NCI-H460 (cell line): ENCODE measurements at regions not wholly inside any gene's neighbourhood (a gene's known extent, or its start where the extent isn't known, plus 50 kb on each side); places are given as distances from the start of the nearest gene placed in this dataset.

Experiments
- DNase-seq: peaks from one replicate; pipeline ENCODE4 v3.0.0-alpha.2; 2016; ENCODE audit warnings: low read depth; ENCODE audit errors: extremely low read depth

GRCh38 chr3:31133541-31133940 is 239.1 kb upstream of the GADL1 start:
- no peak for DNase-seq

DNA sequence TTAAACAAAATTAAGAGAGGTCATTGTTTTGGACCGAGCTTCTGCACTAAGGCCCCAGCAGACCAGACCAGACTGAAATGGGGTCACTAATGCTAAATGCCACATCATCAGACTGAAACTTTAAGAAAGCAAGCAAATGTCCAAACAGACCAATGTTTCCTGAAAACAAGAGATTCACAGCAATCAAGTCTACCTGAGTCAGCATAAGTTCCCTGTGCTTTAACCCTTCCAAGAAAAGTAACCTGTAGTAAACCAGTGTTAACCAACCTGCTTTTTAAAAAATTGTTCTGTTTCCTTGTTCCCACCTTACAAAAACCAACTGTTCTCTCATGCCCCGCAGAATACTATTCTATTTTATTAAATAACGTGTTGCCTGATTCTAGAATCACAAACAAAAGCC is 241.1 kb upstream of the GADL1 start:
- no peak for DNase-seq

DNA sequence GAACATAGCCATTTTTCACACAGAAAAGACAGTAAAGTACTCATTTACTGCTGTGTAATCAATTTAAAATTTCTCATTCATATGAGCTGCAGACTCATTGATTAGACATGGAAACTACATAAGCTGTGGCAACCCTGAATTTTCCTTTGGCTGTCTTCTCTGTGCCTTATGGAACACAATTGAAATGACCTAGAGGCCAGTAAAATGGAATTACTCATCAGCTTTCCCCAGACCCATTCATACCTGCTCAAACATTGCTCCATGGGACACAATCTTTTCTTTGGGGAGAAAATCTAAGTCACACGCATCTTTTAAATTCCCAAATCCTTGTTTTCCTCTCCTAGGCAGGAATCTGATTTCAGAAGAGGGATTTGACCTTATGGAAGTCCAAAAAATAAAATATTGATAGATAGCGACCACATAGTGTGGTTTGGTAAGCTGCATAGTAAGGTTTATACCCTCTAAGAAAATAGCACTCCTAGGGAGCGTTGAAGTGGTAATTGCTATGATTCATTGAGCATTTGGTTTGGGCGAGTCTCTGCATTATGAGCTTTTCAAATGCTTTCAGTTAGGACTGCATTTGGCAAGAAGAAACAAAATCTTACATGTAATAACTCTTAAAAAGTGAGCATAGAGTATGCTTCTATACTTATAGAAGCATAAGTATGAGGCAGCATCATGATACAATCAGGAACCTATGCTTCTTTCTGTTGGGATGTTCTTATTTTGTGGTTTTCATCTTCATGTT is 243.4 kb upstream of the GADL1 start:
- no peak for DNase-seq

- no peak for DNase-seq
These were observed 246.0 kb upstream of the GADL1 start for GRCh38 chr3:31140470-31140869.

- DNase-seq, result no peak
These were observed 247.7 kb upstream of the GADL1 start for GRCh38 chr3:31142139-31142538.

DNA sequence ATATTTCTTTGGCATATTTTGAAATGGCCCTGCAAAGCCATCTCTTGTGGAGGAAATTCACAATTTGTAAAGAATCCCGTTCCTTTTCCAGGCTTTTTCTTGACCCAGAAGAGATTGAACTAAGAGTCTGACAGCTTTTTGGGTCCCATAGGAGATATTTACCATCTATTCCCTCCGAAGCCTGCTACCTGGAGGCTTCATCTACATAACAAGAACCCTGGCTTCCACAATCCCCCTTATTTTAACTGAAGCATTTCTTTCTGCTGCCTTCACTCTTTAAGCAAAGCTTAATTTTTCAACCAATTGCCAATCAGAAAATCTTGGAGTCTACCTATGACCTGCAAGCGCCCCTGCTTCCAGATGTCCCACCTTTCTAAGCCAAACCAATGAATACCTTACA is 248.1 kb upstream of the GADL1 start:
- no peak for DNase-seq

DNA sequence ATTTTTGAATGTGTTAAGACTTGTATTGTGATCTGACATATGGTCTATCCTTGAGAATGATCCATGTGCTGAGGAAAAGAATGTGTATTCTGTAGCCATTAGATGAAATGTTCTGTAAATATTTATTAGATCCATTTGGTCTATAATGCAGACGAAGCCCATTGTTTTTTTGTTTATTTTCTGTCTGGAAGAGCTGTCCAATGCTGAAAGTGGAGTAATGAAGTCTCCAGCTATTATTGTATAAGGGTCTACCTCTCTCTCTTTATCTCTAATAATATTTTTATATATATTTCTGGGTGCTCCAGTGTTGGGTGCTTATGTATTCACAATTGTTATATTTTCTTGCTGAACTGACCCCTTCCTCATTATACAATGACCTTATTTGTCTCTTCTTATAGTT is 250.6 kb upstream of the GADL1 start:
- no peak for DNase-seq

- no peak for DNase-seq
These were observed 253.1 kb upstream of the GADL1 start for GRCh38 chr3:31147550-31147949.

DNA sequence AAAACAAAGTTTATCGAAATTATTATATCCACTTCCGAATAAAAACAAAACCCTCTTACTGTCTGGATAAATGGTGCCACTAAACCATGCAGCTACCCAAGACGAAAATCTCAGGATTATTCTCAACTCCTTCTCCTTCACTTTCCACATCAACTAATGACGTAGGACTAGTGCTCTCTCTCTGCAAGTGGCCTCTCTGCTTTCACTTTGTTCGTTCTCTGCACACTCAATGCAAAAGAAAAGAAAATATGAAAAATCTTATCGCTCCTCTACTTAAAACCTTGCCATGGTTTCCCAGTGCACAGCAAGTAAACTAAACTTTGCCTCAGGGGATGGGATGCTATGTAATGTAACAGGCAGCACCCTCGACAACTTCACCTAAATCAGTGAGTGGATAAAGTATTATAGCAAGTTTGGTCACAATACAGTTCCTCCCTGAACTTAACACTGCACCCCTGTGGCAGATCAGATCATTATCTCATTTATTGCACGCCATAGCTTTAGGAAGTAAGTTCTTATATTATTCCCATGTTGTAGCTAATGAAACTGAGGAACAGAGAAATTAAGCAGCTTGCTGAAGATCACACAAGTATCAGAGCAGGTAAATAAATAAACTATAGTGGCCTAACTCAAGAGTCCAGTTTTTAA is 262.7 kb upstream of the GADL1 start:
- no peak for DNase-seq

GRCh38 chr3:31157893-31158620 is 263.6 kb upstream of the GADL1 start:
- no peak for DNase-seq

DNA sequence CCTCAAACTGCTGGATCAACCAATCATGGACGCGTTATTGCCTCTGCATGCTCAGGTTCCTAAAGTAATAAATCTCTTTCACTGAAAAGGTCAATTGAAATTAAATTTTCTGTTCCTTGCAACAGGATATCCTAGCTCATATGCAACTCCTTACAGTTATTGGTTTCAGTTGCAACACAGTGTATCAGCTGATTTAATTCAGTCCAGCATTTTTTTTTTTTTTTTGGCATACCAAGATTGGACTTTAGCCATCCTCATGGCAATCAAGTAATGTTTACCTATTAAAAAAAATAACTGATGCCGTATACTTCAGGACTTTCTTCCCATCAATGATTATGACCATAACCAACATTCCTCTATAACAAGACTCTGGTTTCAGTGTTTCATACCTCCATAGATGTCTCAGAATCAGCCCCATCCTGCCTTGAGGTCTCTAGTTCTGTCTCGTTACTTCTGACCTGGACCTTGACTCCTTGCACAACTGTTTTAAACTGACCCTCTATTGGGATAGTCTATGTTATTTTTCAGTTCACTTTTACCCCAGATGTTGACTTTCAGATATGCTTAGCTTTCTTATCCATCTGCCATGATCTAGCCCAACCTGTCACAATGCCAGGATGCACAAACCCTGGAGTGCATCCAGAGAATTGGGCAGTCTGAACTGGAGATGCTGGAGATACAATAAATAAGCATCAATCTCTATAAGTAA is 265.0 kb upstream of the GADL1 start:
- DNase-seq, result no peak

DNA sequence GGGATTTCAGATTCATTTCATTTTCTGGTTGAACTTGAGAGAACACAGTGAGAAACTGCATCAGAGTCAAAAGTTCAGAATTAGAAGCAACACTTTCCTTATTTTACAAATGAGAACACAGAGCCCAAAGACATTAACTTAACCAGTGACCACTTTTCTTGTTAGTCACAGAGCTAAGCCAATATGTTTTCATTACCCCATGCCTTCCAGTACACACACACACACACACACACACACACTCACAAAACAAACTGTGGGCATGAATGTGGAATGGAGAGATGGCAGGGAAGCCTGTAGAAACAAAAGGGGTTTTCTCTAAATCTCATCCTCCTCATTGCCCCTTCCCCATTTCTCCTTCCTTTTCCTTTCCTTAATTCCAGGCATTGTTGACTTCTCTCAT is 267.4 kb upstream of the GADL1 start:
- no peak for DNase-seq

- no peak for DNase-seq
These were observed 269.9 kb upstream of the GADL1 start for GRCh38 chr3:31164381-31164780.

DNA sequence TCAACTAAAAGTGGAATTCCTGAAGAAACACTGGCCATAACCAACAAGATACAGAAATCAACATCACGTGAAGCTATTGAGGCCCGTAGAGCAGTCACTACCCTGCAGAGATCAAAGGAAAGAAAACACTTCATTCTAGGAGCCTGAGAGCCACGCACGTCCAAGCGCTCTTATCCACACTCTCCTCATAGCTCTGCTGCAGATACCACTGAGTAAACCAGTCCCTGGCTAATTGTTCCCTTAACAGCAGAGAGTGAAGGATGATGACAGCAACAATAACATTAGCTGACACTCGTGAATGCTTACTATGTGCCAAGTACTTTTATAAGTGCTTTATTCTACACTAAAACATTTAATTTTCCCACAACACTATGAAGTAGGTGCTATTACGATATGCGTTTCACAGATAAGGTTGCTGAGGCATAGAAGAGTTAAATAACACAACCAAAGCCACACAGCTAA is 271.0 kb upstream of the GADL1 start:
- DNase-seq, result no peak

GRCh38 chr3:31166249-31166885 is 271.9 kb upstream of the GADL1 start:
- DNase-seq, result no peak

DNA sequence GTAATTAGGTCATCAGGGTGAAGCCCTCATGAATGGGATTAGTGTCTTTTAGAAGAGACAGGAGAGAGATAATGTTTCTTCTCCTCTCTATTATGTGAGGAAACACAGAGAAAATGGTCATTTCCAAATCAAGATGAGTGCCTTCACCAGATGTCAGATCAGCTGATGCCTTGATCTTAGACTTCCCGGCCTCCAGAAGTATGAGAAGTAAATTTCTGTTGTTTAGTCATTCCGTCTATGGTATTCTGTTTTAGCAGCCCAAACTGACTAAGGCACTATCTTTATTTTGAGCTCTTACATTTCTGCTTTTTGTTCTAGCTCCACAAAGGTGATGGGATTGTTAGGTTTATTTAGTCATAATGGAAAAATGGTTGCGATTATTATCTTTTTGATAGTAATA is 273.2 kb upstream of the GADL1 start:
- DNase-seq, result no peak

- no peak for DNase-seq
These were observed 276.6 kb upstream of the GADL1 start for GRCh38 chr3:31170932-31171670.

GRCh38 chr3:31172336-31172735 is 277.9 kb upstream of the GADL1 start:
- DNase-seq, result no peak

DNA sequence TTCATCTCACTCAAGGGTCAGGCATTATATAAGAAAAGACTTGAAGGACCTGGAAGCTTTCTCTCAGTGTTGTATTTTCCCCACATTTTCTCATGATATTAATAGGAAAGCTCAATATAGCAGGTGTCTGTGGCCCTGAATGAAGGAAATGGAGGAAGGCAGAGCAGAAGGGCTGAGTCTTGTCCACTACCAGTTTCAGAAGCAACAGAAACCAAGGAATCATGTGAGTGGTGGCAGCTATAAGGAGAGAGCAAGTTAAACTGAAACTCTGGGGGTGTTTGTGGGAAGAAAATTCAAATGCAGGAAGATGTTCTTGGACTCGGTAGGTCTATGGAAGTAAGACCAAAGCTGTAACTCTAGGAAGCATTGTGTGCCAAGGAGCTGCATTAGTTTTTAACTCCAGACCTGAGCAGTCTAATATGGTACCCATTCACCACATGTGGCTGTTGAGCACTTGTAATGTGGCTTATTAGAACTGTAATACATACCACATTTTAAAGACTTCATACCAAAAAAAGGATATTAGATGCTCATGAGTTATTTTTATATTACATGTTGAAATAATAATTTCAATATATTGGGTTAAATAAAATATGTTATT is 278.8 kb upstream of the GADL1 start:
- DNase-seq, result no peak

- DNase-seq, result no peak
These were observed 279.6 kb upstream of the GADL1 start for GRCh38 chr3:31174079-31174478.
